ENCODE measurements at regions not wholly inside any gene's neighbourhood (a gene's known extent, or its start where the extent isn't known, plus 50 kb on each side); places are given as distances from the start of the nearest gene placed in this dataset.

DNA sequence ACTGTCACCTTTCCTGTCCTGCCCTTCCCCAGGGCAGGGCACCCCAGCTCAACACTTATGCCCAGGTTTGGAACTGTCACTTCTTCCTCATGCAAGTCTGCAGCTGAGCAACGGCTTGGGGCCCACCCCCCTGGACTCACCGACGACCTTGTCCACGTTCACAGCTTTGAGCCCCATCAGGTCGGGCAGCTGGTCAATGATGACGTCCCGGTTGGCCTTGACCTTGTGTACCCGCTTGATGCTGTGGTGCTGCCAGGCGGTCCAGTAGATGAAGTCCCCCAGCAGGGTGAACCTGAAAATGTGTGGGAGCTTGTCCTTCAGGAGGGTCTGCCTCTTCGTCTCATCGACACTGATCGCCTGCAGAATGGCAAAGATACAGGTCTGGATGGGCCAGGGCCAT, 135.0 kb downstream of the CRYBB2 start:
- Histone ChIP-seq H3F3A (ENCODE audit: insufficient read depth) (no peaks in the 10 kb centered on the region), H3K9me2 (ENCODE audit: insufficient read depth) (no peaks in the 10 kb centered on the region), H3K9me3 (ENCODE audit: low read depth) (no peaks in the 10 kb centered on the region), H3K9ac (no peak overlapping the region), H3K27ac (no peak overlapping the region), H2AFZ (no peak overlapping the region), H3K79me2 (ENCODE audit: insufficient read depth) (no peaks in the 10 kb centered on the region), H3K4me2 (ENCODE audit: unreplicated experiment) (no peak overlapping the region), H4K20me1 (ENCODE audit: insufficient read depth) (no peaks in the 10 kb centered on the region), H3K36me3 (ENCODE audit: low read depth) (no peaks in the 10 kb centered on the region), H3K4me1 (ENCODE audit: insufficient read depth) (no peaks in the 10 kb centered on the region), H3K27me3 (replicated peaks; ENCODE audit: insufficient read depth) (no peaks in the 10 kb centered on the region), H3K4me3 (no peak overlapping the region)
- 91 to 92% methylated on average over 12 of the region's 12 CpGs for WGBS, 2 experiments (ENCODE audit: low coverage in 1 of 2, low lambda C conversion rate in 2 of 2, missing lambda C conversion rate in 2 of 2)
- in situ Hi-C loops (cut with MboI) = no loop called here
- no peak for DNase-seq
- no peak for TF ChIP-seq EZH2phosphoT487 (IDR thresholded peaks at IDR 0.05; ENCODE audit: insufficient read depth, low read depth)
- TF ChIP-seq EZH2 (IDR thresholded peaks at IDR 0.05; ENCODE audit: insufficient read depth, poor library complexity, severe bottlenecking) = no peak

DNA sequence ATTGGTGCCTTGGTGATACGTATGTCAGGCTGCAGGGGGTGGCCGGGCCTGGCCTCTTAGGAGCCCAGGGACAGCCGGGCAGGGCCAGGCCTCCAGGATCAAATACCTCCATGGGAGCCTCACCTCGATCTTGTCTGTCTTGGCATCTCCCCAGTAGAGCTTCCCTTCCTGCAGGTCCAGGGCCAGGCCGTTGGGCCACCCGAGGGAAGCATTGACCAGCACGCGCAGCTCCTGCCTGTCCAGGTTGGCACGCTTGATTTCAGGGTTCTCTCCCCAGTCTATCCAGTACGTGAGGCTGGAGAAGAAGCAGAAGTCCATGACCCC, 137.7 kb downstream of the CRYBB2 start:
- Histone ChIP-seq H3K27ac (no peak overlapping the region), H3K9me3 (ENCODE audit: low read depth) (no peaks in the 10 kb centered on the region), H3K9me2 (ENCODE audit: insufficient read depth) (no peaks in the 10 kb centered on the region), H4K20me1 (ENCODE audit: insufficient read depth) (no peaks in the 10 kb centered on the region), H3K4me1 (ENCODE audit: insufficient read depth) (no peaks in the 10 kb centered on the region), H2AFZ (no peak overlapping the region), H3K4me2 (ENCODE audit: unreplicated experiment) (no peak overlapping the region), H3K9ac (no peak overlapping the region), H3K79me2 (ENCODE audit: insufficient read depth) (no peaks in the 10 kb centered on the region), H3K27me3 (replicated peaks; ENCODE audit: insufficient read depth) (no peaks in the 10 kb centered on the region), H3K36me3 (ENCODE audit: low read depth) (no peaks in the 10 kb centered on the region), H3F3A (ENCODE audit: insufficient read depth) (no peaks in the 10 kb centered on the region), H3K4me3 (no peak overlapping the region)
- WGBS, 2 experiments (ENCODE audit: low coverage in 1 of 2, low lambda C conversion rate in 2 of 2, missing lambda C conversion rate in 2 of 2) = 98 to 99% methylated on average over 10 of the region's 10 CpGs
- TF ChIP-seq EZH2 (IDR thresholded peaks at IDR 0.05; ENCODE audit: insufficient read depth, poor library complexity, severe bottlenecking) = no peak
- TF ChIP-seq EZH2phosphoT487 (IDR thresholded peaks at IDR 0.05; ENCODE audit: insufficient read depth, low read depth) = no peak
- DNase-seq = no peak
- in situ Hi-C loops (cut with MboI) = no loop called here

DNA sequence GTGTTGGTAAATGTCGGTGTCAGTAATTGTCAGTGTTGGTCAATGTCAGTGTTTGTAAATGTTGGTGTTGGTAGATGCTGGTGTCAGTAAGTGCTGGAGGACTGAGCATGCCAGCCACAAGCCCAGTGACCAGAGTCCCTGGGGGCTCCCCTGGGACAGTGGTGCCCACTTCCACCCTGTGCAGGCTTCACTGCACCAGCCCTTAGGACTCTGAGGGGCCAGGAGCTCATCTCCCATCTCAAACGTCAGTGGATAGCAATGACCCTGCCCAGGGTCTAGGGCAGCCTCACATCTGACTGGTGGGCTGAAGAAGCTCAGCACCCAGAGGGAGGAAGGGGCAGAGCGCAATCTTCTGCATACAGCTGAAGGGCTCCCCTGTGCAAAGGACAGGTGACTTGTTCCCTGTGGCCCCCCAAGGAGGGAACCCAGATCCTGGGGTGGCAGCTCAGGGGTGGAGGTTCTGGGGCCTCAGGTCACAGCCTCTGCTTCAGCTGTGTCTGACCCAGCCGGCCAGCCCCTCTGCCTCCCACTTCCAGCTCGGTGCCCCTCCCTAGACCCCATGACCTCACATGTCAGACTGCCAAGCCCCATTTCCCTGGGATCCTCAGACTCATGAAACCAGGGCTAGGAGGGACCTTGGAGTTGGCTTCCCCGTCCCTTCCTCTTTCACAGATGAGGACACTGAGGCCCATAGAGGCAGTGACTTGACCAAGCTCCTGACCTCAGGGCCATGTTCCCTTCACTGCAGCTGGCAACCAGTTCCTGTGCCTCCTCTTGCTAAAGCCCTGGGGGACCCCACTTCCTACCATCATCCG, 138.4 kb downstream of the CRYBB2 start:
- Histone ChIP-seq H3K9me3 (ENCODE audit: low read depth) (no peaks in the 10 kb centered on the region), H3K9me2 (ENCODE audit: insufficient read depth) (no peaks in the 10 kb centered on the region), H3K4me3 (no peak overlapping the region), H3K9ac (no peak overlapping the region), H3F3A (ENCODE audit: insufficient read depth) (no peaks in the 10 kb centered on the region), H3K27ac (no peak overlapping the region), H3K4me1 (ENCODE audit: insufficient read depth) (no peaks in the 10 kb centered on the region), H4K20me1 (ENCODE audit: insufficient read depth) (no peaks in the 10 kb centered on the region), H3K27me3 (replicated peaks; ENCODE audit: insufficient read depth) (no peaks in the 10 kb centered on the region), H3K36me3 (ENCODE audit: low read depth) (no peaks in the 10 kb centered on the region), H3K4me2 (ENCODE audit: unreplicated experiment) (no peak overlapping the region), H3K79me2 (ENCODE audit: insufficient read depth) (no peaks in the 10 kb centered on the region), H2AFZ (no peak overlapping the region)
- no peak for DNase-seq
- 91 to 96% methylated on average over 7 of the region's 7 CpGs for WGBS, 2 experiments (ENCODE audit: low coverage in 1 of 2, low lambda C conversion rate in 2 of 2, missing lambda C conversion rate in 2 of 2)
- no peak for TF ChIP-seq EZH2phosphoT487 (IDR thresholded peaks at IDR 0.05; ENCODE audit: insufficient read depth, low read depth)
- TF ChIP-seq EZH2 (IDR thresholded peaks at IDR 0.05; ENCODE audit: insufficient read depth, poor library complexity, severe bottlenecking) = no peak
- in situ Hi-C loops (cut with MboI) = no loop called here

DNA sequence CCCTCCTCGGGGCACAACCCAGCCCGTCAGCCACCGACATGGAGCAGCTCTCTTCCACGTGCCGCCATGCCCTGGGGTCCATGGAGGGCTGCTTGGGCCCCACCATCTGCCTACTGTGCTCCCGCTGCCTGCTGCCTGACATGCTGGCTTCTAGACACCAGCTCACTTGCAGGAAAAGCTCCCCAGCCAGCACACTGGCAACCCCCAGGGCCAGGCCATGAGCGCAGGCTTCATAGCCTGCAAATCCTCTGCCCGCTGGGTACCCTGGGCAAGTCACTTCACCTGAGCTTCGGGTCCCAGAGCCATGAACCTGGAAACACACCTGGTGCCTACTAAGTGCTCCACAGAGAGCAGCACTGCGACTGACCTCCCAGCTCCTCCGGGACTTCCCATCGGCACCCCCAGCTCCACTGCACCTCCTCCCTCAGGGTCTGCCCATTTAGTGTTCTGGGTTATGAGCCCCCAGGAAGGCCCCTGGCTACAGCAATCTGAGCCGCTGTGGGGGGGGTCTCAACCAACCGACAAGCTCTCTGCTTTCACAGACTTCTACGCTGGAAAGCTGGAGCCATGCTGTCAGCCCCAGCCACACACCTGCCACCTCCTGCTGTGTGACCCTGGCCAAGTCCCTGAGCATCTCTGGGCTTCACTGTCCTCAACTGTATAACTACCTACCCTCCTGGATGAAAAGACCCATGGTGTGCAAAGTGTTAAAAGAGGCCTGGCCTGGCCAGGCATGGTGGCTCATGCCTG, 139.2 kb downstream of the CRYBB2 start:
- 96 to 98% methylated on average over 15 of the region's 15 CpGs for WGBS, 2 experiments (ENCODE audit: low coverage in 1 of 2, low lambda C conversion rate in 2 of 2, missing lambda C conversion rate in 2 of 2)
- in situ Hi-C loops (cut with MboI) = no loop called here
- TF ChIP-seq EZH2 (IDR thresholded peaks at IDR 0.05; ENCODE audit: insufficient read depth, poor library complexity, severe bottlenecking) (no peak), EZH2phosphoT487 (IDR thresholded peaks at IDR 0.05; ENCODE audit: insufficient read depth, low read depth) (no peak)
- no peak overlapping the region for H3K27ac ChIP-seq
- DNase-seq = no peak
- H3K27me3 ChIP-seq (replicated peaks; ENCODE audit: insufficient read depth) = no peaks in the 10 kb centered on the region
- H3K36me3 ChIP-seq (ENCODE audit: low read depth) = no peaks in the 10 kb centered on the region
- no peaks in the 10 kb centered on the region for H3F3A ChIP-seq (ENCODE audit: insufficient read depth)
- no peak overlapping the region for H3K4me3 ChIP-seq
- no peaks in the 10 kb centered on the region for H3K79me2 ChIP-seq (ENCODE audit: insufficient read depth)
- H3K9me3 ChIP-seq (ENCODE audit: low read depth) = no peaks in the 10 kb centered on the region
- H3K9me2 ChIP-seq (ENCODE audit: insufficient read depth) = no peaks in the 10 kb centered on the region
- no peak overlapping the region for H3K4me2 ChIP-seq (ENCODE audit: unreplicated experiment)
- no peak overlapping the region for H2AFZ ChIP-seq
- H4K20me1 ChIP-seq (ENCODE audit: insufficient read depth) = no peaks in the 10 kb centered on the region
- H3K4me1 ChIP-seq (ENCODE audit: insufficient read depth) = no peaks in the 10 kb centered on the region
- no peak overlapping the region for H3K9ac ChIP-seq

Measured in GM23248 (cell line).